Activated CD4-positive, alpha-beta T cell treated with anti-CD3 and anti-CD28 coated beads, Interleukin-2, amount 50 U/mL, for 24 hours (primary cell): ENCODE measurements at regions not wholly inside any gene's neighbourhood (a gene's known extent, or its start where the extent isn't known, plus 50 kb on each side); places are given as distances from the start of the nearest gene placed in this dataset.

Experiments
- DNase-seq, 2 donors: peaks; one replicate each; pipeline ENCODE4 v3.0.0-alpha.2; 2020; ENCODE audit warnings: low read depth in 1 of 2, low spot score in 1 of 2

GRCh38 chr20:56829788-56830385 lies 200.8 kb downstream of the TFAP2C start:
- no peak for DNase-seq

- DNase-seq = no peak
Observed at GRCh38 chr20:56831795-56832194, 202.7 kb downstream of the TFAP2C start.

- no peak for DNase-seq
Observed at GRCh38 chr20:56833427-56833826, 204.3 kb downstream of the TFAP2C start.

GRCh38 chr20:56835829-56836550 lies 206.9 kb downstream of the TFAP2C start:
- no peak for DNase-seq

GRCh38 chr20:56839222-56839621 lies 210.1 kb downstream of the TFAP2C start:
- no peak for DNase-seq

- DNase-seq = no peak
Observed at GRCh38 chr20:56839786-56840185, 210.7 kb downstream of the TFAP2C start.

GRCh38 chr20:56840716-56841261 lies 211.7 kb downstream of the TFAP2C start:
- DNase-seq = no peak

GRCh38 chr20:56841346-56841908 lies 212.3 kb downstream of the TFAP2C start:
- DNase-seq = no peak

- DNase-seq = no peak
Observed at GRCh38 chr20:56842056-56842455, 212.9 kb downstream of the TFAP2C start.

GRCh38 chr20:56843386-56843785 lies 214.3 kb downstream of the TFAP2C start:
- no peak for DNase-seq

GRCh38 chr20:56843817-56844216 lies 214.7 kb downstream of the TFAP2C start:
- DNase-seq = no peak

GRCh38 chr20:56845546-56846086 lies 216.5 kb downstream of the TFAP2C start:
- no peak for DNase-seq

GRCh38 chr20:56848561-56848960 lies 219.5 kb downstream of the TFAP2C start:
- no peak for DNase-seq

- DNase-seq = no peak
Observed at GRCh38 chr20:56851552-56851951, 222.4 kb downstream of the TFAP2C start.

GRCh38 chr20:56855708-56856107 lies 226.6 kb downstream of the TFAP2C start:
- no peak for DNase-seq

GRCh38 chr20:56857950-56858349 lies 228.8 kb downstream of the TFAP2C start:
- DNase-seq = no peak

GRCh38 chr20:56859039-56859800 lies 230.1 kb downstream of the TFAP2C start:
- no peak for DNase-seq

GRCh38 chr20:56859801-56860261 lies 230.7 kb downstream of the TFAP2C start:
- no peak for DNase-seq

- no peak for DNase-seq
Observed at GRCh38 chr20:56860413-56860812, 231.3 kb downstream of the TFAP2C start.

- DNase-seq = no peak
Observed at GRCh38 chr20:56861590-56861989, 232.5 kb downstream of the TFAP2C start.

- no peak for DNase-seq
Observed at GRCh38 chr20:56865055-56865454, 235.9 kb downstream of the TFAP2C start.
